HG02642 (cell line): ENCODE measurements at regions not wholly inside any gene's neighbourhood (a gene's known extent, or its start where the extent isn't known, plus 50 kb on each side); places are given as distances from the start of the nearest gene placed in this dataset.
"Not testable (repeated sequence)": the region's sequence is repeated elsewhere in the genome, so short reads cannot be mapped to it uniquely, and the experiment has no call there.

ENCODE experiments used
- ATAC-seq: cut with Tn5 transposase; IDR thresholded peaks from one replicate; pipeline ENCODE4 v1.9.1; 2021; ENCODE audit warnings: mild to moderate bottlenecking; ENCODE audit not compliant: unreplicated experiment, poor library complexity

- ATAC-seq = not testable (repeated sequence)
These were observed 145.2 kb upstream of the C1QTNF3 start for GRCh38 chr5:34188001-34188822.

GRCh38 chr5:34189246-34189645, 146.2 kb upstream of the C1QTNF3 start:
- not testable (repeated sequence) for ATAC-seq

DNA sequence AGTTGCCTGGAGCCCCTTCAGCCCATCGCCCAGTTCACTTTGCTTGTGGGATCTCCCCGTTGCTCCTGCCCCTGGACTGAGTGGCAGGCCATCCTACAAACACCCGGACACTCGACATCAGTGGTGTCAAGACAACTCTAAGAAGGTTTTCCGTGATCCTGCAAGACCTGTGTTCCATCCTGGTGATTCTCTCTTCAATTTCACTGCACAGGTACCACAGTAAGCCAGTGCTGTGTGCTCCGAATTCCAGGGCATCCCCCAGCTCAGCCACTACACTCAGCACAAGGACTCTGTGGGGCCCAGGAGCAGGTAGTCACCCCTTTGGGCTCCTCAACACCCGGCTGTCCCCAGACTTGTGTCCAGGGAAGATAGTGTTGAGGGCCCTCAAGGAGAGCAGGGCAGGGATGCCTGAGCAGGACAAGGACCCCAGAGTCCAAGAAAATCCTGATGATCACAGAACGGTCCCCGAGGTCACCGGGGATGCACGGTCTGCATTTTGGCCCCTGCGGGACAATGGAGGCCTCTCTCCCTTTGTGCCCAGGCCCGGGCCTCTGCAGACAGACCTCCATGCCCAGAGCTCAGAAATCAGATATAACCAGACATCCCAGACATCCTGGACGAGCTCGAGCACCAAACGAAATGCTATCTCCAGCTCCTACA, 146.9 kb upstream of the C1QTNF3 start:
- not testable (repeated sequence) for ATAC-seq

GRCh38 chr5:34190466-34190865, 147.5 kb upstream of the C1QTNF3 start:
- ATAC-seq = not testable (repeated sequence)

- ATAC-seq = not testable (repeated sequence)
These were observed 148.3 kb upstream of the C1QTNF3 start for GRCh38 chr5:34191279-34191744.

DNA sequence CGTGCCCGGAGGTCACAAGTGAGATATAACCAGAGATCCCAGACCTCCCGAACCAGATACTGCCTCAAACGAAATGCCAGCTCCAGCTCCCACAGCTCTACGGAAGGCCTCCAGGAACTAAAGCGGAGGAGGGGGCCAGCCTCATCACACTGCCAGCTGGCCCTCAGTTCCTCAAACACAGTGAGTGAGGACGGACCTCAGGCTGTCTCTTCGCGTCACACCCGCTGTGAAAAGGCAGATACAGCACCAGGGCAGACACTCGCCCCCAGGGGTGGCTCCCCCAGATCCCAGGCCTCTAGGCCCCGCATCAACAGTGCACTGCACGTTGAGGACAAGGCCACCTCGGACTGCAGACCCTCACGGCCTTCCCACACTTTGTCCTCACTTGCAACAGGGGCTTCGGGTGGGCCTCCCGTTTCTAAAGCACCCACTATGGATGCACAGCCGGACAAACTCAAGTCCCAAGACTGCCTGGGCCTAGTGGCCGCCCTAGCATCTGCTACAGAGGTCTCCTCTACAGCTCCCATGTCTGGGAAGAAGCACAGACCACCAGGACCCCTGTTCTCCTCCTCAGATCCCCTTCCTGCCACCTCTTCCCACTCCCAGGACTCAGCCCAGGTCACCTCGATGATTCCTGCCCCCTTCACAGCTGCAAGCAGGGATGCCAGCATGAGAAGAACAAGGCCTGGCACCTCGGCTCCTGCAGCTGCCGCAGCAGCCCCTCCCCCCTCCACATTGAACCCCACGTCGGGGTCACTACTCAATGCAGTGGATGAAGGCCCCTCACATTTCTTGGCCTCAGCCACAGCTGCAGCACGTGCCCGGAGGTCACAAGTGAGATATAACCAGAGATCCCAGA, 149.3 kb upstream of the C1QTNF3 start:
- not testable (repeated sequence) for ATAC-seq

- ATAC-seq = not testable (repeated sequence)
These were observed 149.9 kb upstream of the C1QTNF3 start for GRCh38 chr5:34192923-34193262.

DNA sequence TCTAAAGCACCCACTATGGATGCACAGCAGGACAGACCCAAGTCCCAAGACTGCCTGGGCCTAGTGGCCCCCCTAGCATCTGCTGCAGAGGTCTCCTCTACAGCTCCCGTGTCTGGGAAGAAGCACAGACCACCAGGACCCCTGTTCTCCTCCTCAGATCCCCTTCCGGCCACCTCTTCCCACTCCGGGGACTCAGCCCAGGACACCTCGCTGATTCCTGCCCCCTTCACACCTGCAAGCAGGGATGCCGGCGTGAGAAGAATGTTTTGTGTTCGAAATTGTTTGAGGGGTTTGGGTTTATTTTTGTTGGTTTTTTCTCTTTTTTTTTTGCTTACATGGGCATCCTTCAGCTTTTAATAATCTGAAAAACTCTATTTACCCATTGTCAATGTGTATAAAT, 150.3 kb upstream of the C1QTNF3 start:
- not testable (repeated sequence) for ATAC-seq

GRCh38 chr5:34193804-34194203, 150.8 kb upstream of the C1QTNF3 start:
- not testable (repeated sequence) for ATAC-seq

- not testable (repeated sequence) for ATAC-seq
These were observed 153.1 kb upstream of the C1QTNF3 start for GRCh38 chr5:34196091-34196490.

- not testable (repeated sequence) for ATAC-seq
These were observed 162.3 kb upstream of the C1QTNF3 start for GRCh38 chr5:34205347-34205746.

DNA sequence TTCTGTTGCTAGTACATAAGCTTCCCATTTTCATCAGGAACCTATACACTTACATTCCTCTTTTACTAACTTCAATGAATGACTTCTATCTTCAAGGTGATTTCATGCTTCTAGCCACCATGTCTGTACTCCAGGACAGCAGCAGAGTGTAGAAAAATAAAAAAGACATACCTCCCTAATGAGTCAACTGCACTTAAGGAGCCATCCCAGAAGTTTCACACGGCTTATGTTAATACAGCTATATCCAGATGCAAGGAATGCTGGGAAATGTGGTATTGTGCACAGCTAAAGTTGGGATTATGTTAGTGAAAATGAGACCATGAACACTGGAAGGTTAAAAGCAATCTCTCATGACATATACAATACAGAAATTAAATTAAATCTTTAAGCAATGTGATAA, 174.4 kb upstream of the C1QTNF3 start:
- not testable (repeated sequence) for ATAC-seq

DNA sequence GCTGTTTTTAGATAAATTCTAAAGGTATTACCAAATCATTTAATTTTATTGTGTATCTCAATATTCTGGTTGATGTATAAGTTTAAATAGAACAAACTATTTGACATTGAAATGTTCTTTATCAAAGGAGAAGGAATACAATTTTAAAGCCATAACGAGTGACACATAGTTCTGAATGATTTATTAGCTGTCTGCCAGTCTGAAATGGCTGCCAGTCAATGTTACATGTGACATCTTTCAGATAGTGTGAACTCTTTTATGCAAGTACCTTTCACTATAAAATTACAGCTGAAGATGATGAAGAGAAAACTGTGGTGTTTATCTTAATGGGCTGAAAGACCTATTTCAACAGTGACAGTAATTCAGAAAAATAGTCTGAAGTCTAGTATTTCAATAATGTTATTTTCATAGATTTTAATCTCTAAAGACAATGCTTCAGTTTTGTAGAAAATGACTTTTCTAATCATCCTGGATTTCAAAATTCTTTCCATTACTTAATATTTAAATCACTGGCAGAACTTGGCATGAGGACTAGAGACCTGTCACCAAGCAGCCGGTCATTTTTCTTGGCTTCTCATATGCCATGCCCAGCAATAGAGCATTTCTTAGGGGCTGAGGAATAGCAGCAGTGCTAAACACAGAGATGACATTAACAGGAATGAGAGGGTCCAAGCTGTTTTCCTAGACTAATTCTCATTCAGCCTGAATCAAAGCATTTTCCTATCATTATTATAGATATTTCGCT, 178.5 kb upstream of the C1QTNF3 start:
- ATAC-seq = not testable (repeated sequence)

DNA sequence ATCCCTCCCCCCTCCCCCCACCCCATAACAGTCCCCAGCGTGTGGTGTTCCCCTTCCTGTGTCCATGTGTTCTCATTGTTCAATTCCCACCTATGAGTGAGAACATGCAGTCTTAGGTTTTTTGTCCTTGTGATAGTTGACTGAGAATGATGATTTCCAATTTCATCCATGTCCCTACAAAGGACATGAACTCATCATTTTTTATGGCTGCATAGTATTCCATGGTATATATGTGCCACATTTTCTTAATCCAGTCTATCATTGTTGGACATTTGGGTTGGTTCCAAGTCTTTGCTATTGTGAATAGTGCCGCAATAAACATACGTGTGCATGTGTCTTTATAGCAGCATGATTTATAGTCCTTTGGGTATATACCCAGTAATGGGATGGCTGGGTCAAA, 180.1 kb upstream of the C1QTNF3 start:
- not testable (repeated sequence) for ATAC-seq

GRCh38 chr5:34230402-34230801, 187.4 kb upstream of the C1QTNF3 start:
- not testable (repeated sequence) for ATAC-seq

DNA sequence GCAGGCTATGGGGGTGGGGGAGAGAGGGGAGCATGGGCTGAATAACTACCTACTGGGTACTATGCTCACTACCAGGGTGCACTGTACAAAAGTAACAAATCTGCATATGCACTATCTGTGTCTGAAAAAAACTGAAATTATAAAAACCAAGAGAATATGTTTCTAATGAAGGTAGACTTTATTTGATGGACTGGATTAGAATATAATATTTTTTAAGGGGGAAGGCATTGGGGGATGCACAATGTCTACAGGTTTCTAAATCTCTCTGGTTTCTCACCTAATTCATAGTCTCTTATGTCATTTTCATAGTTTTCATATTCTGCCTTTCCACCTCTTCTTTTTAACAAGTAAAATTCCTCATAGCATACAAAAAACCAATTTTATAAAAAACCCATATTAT, 200.8 kb upstream of the C1QTNF3 start:
- ATAC-seq = not testable (repeated sequence)

DNA sequence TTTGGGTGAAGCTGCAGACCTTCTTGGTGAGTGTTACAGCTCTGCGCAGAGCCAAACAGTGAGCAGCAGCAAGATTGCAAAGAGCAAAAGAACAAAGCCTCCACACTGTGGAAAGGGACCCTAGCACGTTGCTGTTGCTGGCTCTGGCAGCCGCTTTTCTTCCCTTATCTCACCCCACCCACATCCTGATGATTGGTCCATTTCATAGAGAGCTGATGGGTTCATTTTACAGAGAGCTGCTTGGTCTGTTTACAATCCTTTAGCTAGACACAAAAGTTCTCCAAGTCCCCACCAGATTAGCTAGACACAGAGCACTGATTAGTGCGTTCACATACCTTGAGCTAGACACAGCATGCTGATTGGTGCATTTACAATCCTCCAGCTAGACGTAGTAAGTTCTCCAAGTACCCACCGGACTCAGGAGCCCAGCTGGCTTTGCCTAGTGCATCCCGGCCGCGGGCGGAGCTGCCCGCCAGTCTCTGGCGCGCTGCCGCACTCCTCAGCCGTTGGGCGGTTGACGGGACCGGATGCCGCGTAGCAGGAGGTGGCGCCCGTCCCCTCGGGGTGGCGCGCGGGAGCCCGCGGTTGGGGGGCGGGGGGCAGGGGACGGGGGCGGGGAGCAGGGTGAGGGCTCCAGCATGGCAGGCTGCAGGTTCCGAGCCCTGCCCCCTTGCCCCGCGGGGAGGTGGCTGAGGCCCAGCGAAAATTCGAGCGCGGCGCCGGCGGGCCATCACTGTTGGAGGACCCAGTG, 201.4 kb upstream of the C1QTNF3 start:
- ATAC-seq = not testable (repeated sequence)

DNA sequence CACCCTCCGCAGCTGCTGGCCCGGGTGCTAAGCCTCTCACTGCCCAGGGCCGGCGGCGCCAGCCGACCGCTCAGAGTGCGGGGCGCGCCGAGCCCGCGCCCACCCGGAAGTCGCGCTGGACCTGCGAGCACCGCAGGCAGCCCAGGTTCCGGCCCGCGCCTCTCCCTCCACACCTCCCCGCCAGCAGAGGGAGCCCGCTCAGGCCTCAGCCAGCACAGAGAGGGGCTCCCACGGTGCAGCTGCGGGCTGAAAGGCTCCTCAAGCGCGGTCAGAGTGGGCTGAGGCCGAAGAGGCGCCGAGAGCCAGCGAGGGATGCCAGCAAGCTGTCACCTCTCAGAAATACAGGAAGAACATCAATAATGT, 202.0 kb upstream of the C1QTNF3 start:
- ATAC-seq = not testable (repeated sequence)

DNA sequence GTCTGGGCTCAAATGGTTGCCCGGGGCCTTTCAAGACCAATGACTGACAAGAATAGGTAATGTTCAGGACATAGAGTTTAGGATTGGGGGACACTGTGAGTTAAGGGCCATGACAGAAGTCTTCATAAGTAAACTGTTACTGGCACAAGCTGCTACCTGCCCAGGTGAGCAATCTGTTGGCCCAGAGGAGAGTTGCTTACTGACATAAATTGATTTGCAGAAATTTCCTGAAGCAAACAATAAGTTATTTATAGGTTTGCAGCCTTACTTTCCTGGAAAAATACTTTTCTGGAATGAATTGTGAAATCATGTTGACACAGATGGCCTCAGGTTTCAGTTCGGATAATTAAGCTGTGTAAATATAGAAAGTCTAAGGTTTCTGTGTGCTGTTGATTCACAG, 202.8 kb upstream of the C1QTNF3 start:
- ATAC-seq = not testable (repeated sequence)
